HuH-7 (cell line): ENCODE measurements at regions not wholly inside any gene's neighbourhood (a gene's known extent, or its start where the extent isn't known, plus 50 kb on each side); places are given as distances from the start of the nearest gene placed in this dataset.

Experiments used
- DNase-seq: peaks from one replicate; pipeline ENCODE4 v3.0.0; 2011; ENCODE audit warnings: low spot score

GRCh38 chr14:94717808-94718207 is 52.1 kb downstream of the GSC start:
- no peak for DNase-seq

- no peak for DNase-seq
Measured at GRCh38 chr14:94716976-94717375, 52.9 kb downstream of the GSC start.

GRCh38 chr14:94713115-94713514 is 56.8 kb downstream of the GSC start:
- no peak for DNase-seq

GRCh38 chr14:94710731-94711130 is 59.2 kb downstream of the GSC start:
- no peak for DNase-seq

- no peak for DNase-seq
Measured at GRCh38 chr14:94707494-94707893, 62.4 kb downstream of the GSC start.

GRCh38 chr14:94706133-94706532 is 63.8 kb downstream of the GSC start:
- no peak for DNase-seq

GRCh38 chr14:94702629-94703028 is 67.3 kb downstream of the GSC start:
- DNase-seq: no peak

- no peak for DNase-seq
Measured at GRCh38 chr14:94701861-94702370, 68.0 kb downstream of the GSC start.

GRCh38 chr14:94700336-94700735 is 69.6 kb downstream of the GSC start:
- DNase-seq: no peak

GRCh38 chr14:94699831-94700230 is 70.1 kb downstream of the GSC start:
- DNase-seq: no peak

GRCh38 chr14:94697773-94698556 is 71.9 kb downstream of the GSC start:
- DNase-seq: no peak

- no peak for DNase-seq
Measured at GRCh38 chr14:94696518-94696917, 73.4 kb downstream of the GSC start.

GRCh38 chr14:94695231-94695630 is 74.7 kb downstream of the GSC start:
- no peak for DNase-seq

GRCh38 chr14:94691660-94692034 is 78.3 kb downstream of the GSC start:
- no peak for DNase-seq

- DNase-seq: no peak
Measured at GRCh38 chr14:94690896-94691659, 78.8 kb downstream of the GSC start.

- DNase-seq: no peak
Measured at GRCh38 chr14:94690486-94690885, 78.3 kb downstream of the SERPINA3 start.

- DNase-seq: no peak
Measured at GRCh38 chr14:94689985-94690400, 77.8 kb downstream of the SERPINA3 start.

GRCh38 chr14:94689218-94689984 is 77.2 kb downstream of the SERPINA3 start:
- peak; percentile 78 for DNase-seq

- no peak for DNase-seq
Measured at GRCh38 chr14:94686511-94687160, 74.4 kb downstream of the SERPINA3 start.

GRCh38 chr14:94685681-94686485 is 73.7 kb downstream of the SERPINA3 start:
- DNase-seq: no peak

- DNase-seq: peak; percentile 31
Measured at GRCh38 chr14:94685166-94685581, 73.0 kb downstream of the SERPINA3 start.
